ENCODE measurements at regions not wholly inside any gene's neighbourhood (a gene's known extent, or its start where the extent isn't known, plus 50 kb on each side); places are given as distances from the start of the nearest gene placed in this dataset.
"Not testable (repeated sequence)": the region's sequence is repeated elsewhere in the genome, so short reads cannot be mapped to it uniquely, and the experiment has no call there.

DNA sequence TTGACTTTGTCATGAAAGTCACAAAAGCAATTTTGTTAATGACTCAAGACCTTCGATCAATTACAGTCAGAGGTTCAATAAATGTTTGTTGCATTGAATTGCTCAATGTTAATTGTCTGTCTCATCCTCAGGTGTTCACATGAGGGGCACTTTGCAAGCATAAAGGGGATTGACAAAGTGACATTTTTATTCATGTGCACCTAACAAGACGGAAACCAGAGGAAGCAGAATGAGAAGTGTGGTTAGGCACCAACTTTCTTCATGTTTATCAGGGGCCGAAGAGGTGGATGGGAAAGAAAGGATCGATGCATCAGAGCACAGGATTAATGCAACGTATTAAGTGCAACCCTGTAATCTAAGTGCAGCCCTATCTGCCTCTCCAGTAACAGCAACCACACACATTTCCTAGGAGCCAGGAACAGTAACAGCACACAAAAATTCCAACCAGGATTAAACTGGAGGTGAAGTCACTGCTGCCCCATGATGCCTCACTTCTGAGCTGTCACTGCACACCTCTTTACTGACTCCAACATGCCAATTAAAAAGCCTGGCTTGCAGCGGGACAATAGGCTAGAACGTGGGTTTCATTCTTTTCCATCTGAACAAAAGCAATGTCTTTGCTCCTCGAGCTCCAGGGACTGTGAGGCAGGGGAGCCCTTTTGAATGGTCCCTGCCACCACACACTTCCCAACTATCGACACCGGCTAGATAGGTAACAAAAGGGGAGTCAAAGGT is 262.7 kb downstream of the CD83 start:
- no peak for DNase-seq

DNA sequence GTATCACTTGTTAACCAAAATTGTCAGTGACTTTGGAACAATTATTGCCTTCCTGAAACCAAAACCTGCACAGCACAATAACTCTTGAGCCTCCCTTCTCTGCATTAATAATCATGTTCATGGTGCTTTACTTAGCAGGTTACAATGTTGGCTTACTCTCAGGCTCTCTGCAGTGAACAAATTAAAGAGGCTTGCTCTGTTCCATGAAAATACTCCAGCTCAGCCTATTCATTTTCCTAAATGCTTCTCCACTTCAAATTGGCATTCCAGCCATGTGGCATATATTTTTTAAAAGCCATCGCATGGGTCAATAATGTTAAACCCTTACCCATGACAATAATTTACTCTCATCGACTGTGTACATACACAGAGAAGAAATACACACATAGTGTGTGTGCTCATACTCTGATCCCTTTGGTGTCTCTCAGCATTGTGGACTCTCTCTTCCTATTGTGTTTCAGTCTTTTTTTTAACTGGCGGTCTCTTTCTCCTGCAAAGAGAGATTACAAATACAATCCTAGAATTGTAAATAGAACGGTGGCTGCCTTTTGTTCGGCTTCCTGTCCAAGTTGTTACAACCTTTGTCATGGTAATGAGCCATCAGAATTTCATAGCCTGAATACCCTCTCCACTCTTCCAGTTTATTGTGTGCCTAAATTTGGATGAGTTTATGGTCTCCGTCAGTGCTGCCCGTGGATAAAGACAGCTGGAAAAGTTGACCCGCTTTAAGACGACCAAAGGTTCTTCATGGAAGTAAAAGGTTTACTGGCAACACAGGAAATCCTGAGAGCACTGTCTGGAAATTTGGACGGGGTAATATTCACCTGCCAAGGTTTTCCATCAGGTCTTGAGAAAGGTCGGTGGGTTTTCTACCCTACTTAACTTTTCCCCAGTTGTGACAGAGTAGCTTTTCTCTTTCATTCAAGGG is 263.6 kb downstream of the CD83 start:
- no peak for DNase-seq

DNA sequence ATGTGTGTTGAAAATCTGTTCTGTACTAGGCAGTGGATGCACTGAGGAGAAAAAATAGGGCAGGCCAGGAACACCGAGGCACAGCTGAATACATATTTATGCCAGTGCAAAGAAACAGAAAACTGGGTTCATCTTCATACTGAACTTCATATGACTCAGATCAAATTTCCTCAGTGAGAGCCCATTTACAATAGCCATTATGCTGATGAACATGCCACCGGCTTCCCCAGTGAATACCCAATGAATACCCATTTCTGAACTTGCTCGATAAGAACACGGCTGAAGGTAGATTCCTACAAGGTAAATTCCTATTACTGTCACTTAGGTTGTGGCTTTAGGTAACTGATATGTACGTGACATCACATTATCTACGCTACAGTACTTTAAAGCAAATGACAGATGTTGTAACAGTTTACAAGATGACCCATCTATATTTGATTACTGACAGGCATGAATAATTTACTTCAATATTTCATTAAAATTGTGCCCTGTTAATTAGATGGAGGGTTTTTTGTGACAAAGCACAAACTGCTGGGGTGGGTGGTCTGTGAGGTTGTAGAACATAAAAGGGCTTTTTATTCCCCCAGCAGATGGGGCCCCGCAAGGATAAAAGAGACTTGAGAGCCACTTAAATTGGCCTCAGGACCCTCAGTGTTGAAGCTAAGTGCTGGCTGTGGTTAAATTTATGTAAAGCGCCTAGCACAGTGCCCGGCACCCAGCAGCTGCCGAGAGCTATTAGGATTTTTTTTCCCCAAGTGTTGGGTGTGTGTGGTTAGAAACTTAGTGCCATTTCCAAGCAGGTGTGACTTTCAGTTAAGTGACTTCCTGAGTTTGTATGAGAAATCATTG is 264.5 kb downstream of the CD83 start:
- no peak for DNase-seq

DNA sequence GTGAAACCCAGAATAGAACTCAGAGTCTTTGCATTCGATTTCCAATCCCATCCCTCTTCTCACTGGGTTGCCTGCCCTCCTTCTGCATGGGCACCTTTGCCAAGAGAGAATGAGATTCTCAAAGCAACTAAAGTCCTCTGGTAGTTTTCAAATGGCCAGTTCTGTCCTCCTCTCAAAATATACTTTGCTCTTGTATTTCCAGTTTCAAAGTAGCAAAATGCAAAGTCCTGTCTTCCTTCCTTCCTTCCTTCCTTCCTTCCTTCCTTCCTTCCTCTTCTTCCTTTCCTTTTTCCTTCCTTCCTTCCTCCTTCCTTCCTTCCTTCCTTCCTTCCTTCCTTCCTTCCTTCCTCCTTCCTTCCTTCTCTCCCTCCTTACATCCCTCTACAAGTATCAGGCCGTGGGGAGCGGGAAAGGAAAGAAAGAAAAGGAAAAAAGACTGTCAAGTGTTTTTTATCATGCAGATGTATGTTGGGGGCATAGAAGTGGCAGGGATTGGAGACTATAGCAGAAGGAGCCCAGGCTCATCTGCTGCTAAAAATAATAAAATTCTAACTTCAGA is 265.2 kb downstream of the CD83 start:
- DNase-seq, result no peak

DNA sequence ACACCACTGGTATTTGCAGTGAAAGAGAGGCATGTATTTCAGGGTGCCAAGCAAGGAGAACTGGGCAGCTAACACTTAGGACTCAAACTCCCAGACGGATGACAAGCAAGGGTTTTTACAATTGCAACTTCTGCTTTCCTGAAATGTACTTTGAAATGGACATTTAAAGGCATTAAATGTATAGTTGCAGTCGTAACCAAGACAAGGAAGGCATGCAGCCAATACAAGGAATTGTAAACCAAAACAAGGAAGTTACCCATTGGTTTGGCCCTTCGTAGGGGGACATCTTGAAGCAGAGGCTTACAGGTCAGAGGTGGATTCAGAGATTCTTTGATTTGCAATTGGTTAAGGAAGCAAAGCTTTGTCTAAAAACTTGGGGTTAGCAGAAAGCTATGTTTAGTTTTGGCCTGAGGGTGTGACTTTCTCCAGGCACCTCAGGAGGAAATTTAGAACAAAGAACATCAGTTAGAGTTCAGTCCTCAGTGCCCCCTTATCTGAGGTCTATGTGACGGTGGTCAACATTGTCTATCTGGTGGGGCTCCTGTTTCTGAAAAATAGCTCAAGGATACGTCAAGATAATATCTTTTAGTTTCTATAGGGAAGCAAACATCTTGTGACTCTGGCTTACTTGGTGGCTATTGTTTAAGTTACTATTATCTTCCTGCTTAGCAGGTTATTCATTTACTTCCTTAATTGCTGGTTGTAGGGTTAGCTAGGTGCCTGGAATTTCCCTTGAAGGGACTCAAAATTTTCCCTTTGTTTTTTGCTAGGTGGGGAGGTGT is 266.0 kb downstream of the CD83 start:
- no peak for DNase-seq

DNA sequence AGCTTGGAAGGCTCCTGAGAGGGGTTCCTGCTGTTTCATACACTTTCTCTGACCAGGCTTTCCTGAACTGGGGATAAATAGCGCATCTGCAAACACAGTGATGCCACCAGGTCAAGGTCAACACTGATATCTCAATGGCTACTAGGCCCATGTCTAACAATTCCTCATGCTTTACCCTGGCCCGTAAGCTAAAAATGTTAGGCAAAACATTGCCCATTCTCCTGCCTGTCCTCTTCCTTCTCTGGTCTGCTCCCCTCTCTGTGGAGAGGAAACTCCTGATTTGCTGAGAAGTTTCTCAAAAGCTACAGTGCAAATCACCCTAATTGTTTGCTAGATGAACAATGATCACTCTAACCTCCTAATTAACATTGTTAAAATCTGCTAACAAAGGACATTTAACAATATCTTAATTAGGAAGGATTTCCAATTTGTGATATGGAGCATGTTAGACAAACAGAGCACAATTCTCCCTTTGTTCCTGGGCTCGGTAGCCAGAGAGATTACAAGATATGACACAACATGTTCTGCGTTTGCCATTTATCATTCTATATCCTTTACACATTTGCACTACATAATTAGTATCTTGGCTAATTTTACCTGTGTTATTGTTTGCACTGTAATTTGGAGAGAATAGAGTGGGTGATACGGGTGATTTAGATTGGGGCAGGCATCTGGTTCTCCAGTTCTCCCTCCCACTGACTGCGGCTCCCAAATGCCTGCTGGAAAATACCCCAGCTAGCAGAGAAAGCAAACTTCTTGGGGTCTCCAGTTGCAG is 266.8 kb downstream of the CD83 start:
- DNase-seq, result no peak

DNA sequence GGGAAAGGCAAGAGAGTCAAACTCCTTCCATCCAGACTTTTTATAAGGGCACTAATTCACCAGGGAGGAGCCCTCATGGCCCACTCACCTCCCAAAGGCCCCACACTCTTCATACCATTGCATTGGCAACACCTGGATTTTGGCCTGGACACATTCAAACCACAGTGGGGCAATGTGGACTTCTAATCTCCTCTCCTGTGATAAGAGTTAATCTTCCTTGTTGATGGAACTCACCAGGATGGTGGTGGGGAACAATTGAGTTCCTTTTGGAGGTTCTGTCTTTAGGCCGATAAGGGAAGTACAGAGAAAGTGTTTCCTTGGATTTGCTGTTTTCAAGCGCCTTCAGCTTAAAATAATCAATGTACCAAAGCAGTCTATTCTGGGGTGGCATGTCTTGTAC is 268.7 kb downstream of the CD83 start:
- DNase-seq, result no peak

DNA sequence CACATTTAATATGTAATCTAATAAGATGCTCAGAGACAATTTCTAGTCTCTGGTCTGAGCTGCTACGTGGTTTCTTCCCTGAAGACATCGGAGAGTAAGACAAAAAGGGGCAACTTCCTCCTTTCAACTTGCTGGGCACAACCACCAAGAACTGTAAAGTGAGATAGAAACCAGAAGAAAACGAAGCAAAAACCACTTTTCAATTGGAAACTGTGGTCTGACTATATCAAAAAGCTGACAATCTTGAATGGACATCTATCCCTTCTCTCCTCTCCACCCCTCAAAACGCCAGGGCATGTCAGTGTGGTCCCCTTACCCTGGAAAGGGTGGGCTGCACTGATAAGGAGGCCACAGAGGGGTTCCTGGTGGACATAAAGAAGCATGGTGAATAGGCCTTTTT is 269.1 kb downstream of the CD83 start:
- DNase-seq, result no peak

DNA sequence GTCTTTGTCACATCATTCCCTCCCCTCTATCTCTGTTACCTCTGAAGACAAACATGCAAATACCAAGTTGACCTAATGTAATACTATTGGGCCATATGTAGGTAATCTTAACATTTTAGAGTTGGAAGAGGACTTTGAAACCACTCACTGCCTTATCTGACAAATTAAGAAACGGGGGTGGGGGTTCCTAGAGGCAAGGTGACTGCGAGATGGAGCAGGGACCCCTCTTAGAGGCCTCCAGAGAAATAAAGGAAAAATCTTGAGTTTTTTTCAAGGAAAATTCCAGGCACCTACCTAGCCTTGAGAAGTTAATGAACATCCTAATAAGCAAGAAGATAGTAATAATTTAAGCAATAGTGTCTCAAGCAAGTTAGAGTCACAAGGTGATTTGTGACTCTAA is 270.8 kb downstream of the CD83 start:
- no peak for DNase-seq

DNA sequence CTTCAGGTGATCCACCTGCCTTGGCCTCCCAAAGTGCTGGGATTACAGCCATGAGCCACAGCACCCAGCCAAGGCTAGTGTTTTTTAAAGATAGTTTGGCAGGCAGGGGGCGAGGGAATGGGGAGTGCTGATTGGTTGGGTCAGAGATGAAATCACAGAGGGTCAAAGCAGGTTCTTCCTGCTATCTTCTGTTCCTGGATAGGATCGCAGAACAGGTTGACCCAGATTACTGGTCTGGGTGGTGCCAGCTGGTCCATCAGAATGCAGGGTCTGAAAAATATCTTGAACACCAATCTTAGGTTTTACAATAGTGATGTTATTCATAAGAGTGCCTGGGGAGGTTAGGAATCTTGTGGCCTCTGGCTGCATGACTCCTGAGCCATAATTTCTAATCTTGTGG is 272.2 kb downstream of the CD83 start:
- not testable (repeated sequence) for DNase-seq

DNA sequence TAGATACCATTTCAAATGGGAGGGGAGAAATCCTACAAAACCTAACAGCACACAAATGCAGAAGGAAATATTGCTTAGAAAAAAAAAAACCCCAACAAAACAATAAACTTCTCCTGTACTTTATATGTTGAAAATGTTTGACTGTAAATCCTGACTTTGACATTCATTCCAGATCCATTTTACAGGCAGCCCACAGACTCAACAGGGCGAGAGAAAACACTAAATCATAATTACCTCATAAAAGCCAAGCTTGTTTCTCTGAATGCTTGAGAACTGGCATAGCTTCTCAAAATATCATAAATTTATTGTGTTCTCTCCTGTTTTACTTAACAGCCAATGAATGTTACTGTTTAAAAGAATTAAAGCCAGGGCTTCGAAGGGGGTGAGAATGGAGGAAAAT is 273.2 kb downstream of the CD83 start:
- DNase-seq, result no peak

DNA sequence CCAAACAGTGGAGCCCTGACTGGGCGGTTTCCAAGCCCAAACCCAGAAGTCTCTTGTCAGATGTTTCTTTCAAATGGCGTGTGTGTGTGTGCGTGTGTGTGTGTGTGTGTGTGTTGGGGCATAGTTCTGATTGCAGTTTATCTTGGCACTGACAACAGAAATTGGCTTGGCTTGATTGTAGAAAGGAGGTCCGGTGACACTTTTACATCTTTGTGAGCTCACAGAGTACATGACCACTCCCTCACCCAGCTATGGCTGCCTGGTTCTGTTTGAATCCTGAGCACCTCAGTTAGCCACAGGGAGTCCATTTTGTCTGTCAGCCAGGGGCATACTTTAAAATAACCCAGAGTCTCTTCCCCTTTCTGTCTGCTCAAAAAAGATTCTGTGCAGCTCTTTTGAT is 276.3 kb downstream of the CD83 start:
- no peak for DNase-seq

DNA sequence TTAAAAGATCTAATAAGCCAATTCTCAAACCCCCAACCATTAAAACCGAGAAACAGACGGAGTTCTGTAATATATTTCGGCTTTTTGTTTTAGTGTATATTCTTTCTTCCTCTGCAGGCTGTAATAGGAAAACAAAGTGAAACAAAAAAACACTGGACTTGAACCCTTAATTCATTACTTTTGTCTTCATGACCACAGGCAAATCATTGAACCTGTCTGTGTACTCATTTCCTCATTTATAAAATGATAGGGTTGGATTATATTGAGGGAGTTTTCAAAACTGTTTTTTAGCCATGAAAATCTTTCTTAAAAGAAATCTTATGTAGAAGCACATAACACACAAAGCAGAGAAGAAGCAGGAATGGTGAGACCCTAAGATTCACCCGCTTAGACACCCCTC is 278.8 kb downstream of the CD83 start:
- DNase-seq, result no peak

DNA sequence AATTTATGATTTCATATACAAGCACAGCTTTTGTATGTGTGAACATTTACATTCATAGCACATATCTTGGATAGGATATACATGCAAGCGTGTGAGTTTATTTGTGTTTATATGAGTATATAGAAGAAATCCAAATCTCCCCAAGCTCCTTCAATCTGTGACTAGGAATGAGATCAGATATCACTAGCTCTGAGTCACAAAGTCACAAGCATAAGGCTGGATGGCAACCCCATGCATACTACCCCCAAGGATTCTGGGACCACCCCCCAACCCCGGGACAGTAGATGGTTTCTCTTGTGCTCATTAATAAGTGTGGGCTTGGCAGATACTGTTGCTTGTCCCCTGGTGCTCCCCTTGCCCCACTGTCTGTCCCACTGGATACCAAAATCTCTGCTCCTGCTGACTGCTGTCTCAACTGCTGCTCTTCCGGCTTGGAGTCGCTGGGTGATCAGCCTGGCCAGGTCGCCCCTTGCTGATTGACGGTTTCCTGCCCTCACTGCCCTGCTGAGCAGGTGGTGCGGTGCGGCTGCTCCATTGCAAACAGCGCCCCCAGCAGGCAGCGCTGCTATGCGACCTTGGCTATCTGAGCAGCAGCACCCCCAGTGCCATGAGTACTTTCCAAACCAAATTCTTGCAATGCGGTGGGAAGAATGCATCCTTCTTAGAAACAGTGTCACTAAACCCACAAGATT is 279.4 kb downstream of the CD83 start:
- no peak for DNase-seq

DNA sequence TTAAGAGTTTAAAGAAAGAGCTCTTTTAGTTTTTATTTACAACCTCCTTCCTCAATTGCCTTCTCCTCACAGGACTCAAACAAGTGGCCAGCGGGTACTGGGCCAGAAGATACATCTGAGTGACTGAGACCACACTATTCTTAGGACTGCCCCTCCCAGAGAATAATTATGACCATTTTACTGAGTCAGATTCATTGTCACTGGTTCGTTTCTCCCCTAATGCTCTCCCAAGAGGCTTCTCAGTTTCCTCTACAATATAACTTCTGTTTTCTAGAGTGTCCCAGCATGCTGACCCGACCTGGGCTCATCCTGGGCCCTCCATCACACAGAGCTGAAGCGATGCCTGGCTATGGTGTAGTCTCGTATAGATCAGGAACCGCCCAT is 279.9 kb downstream of the CD83 start:
- DNase-seq, result no peak

DNA sequence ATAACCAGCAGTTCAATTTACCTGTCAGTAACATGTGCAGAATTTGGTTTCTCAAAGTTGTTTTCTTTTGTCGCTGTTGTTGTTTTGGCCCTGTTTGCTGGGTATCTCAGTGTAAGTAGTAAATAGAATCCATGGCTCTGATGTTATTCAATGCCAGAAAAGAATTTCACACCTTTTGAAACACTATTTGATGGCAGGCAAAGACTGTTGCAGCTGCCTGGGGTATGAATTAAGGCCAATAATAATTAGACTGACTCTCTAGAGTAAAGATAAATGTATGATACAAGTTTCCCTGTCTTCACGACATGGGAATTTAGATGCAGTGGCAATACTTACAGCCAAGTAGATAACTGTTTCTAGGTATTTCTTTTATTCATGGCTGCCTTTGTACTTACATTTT is 281.4 kb downstream of the CD83 start:
- no peak for DNase-seq

DNA sequence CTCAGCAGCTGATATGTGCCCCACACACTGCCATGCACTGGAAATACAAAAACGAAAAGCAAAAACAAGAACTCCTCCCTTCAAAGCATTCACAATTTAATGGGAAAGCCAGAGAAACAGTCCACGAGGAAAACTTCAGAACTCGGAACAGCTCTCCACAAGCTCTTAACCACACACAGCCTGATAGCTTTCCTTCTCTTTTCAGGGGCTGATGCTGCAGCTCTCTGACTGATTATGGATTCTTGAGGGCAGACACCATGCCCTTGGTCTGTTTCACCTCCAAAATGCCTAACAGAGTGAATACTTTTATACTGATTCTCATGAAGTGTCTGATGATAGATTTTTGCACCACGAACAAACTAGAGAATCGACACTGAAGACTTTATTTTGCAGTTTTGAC is 282.1 kb downstream of the CD83 start:
- DNase-seq, result no peak

DNA sequence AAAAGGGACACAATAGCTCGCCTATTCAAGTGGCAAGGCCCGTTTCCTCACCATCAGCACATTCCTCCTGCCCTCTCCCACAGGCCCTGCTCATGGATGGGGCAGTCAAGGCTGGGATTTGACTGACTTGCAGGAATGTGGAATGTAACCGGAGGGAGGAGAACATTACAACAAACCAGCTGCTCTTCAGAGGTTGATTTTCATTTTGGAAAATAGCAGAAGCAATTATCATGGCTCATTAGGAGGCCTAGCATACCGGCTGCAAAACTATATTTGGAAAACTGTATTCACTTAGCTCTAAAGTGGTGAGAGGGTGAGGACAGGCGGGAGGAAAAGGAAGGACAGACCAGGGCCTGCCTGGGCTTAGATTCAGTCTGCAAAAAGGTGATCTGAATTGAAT is 283.7 kb downstream of the CD83 start:
- no peak for DNase-seq

DNA sequence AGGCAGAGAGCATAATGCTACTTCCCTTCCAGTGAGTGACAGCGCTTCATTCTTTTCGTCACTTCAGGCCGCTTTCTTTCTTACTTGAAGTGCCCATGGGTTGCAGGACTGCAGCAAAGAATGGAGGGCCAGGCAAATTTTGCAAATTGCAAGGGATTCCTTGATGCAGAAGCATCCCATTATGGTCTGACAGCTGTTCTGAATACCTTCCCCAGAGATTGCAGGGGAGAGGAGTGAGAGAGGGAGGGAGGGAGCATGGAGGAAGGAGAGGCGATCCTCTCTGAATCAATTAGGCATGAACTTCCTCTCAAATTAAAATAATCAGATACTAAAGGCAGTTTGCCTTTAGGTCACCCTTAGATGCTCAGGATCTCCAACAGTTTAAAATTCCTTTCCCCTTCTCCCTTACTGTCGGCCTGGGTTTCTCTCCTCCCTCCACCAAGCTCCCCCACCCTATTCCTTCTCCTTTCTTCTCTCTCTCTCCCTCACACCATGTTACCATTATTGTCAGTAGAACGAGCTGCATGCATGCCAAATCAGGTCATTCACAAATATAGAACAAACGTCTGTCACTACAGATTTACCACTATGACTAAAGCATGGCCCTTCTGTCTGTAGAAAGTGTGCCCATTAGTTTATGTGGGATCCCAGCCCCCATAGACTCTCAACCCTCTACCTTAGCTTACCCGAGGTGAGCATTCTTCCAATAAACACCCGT is 289.2 kb downstream of the CD83 start:
- peak; percentile 43 for DNase-seq

DNA sequence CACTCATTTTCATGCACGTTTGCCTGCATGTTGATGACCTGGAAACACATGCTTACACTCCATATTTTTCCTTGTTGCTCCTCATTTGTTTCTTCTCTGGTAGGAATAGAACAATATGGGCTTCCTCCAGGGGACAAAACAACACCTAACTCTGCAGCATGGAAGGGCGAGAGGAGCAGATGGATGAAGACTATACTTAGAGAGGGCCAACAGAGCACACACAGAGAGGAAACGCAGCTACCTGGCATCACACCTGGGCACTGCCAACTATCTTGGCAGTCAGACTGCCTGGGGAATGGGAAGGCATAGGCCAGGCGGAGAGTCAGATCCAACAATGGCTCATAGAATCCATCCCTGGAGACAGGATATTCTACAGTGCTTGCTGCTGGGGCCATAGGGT is 290.9 kb downstream of the CD83 start:
- no peak for DNase-seq
